Activated CD4-positive, alpha-beta T cell treated with anti-CD3 and anti-CD28 coated beads for 36 hours (primary cell): ENCODE measurements at regions not wholly inside any gene's neighbourhood (a gene's known extent, or its start where the extent isn't known, plus 50 kb on each side); places are given as distances from the start of the nearest gene placed in this dataset.

Experiments
- ATAC-seq: fragments of 200-7000 bp; cut with Tn5 transposase; one replicate; pipeline ENCODE4 v1.10.0; 2021; ENCODE audit warnings: mild to moderate bottlenecking, moderate library complexity
- CTCF ChIA-PET: fragments of 350-600 bp; sonication (Branson Sonifier 250); formaldehyde crosslinking; loops from one replicate; lab custom pipeline; 2021; ENCODE audit warnings: antibody characterized with exemption; lab: Charles Lee
- POLR2A ChIA-PET: fragments of 350-600 bp; sonication (Branson Sonifier 250); formaldehyde crosslinking; loops from one replicate; lab custom pipeline; 2021; ENCODE audit warnings: antibody characterized with exemption, inconsistent platforms; lab: Charles Lee
- DNase-seq: peaks from one replicate; pipeline ENCODE4 v3.0.0-alpha.2; 2020
- H3K27ac Mint-ChIP-seq: one replicate; pipeline ENCODE4 v1.8.0; 2021; ENCODE audit warnings: mixed read lengths
- H3K27me3 Mint-ChIP-seq: one replicate; pipeline ENCODE4 v1.8.0; 2021; ENCODE audit warnings: mixed read lengths
- H3K36me3 Mint-ChIP-seq: one replicate; pipeline ENCODE4 v1.8.0; 2021; ENCODE audit warnings: low read depth, mixed read lengths
- H3K4me1 Mint-ChIP-seq: one replicate; pipeline ENCODE4 v1.8.0; 2021; ENCODE audit warnings: mixed read lengths
- H3K4me3 Mint-ChIP-seq: one replicate; pipeline ENCODE4 v1.8.0; 2021; ENCODE audit warnings: mild to moderate bottlenecking, moderate library complexity, mixed read lengths
- H3K9me3 Mint-ChIP-seq: one replicate; pipeline ENCODE4 v1.8.0; 2021; ENCODE audit warnings: low read depth, mixed read lengths
- intact Hi-C, 2 experiments: fragments of 100-400 bp; cut with DNase I in 1 of 2; cut with micrococcal nuclease in 1 of 2; formaldehyde crosslinking; loops; one replicate each; pipeline versions ENCODE4 v1.14.2 to v1.15.1; 2022 to 2024; cut with DNase I, micrococcal nuclease

- DNase-seq: no peak
Observed at GRCh38 chr5:173720286-173720952, 104.0 kb upstream of the BOD1 start.

GRCh38 chr5:173720953-173721600 lies 104.6 kb upstream of the BOD1 start:
- intact Hi-C loops: no loop called here
- CTCF ChIA-PET: interaction anchor here (1.1 kb wide), 1 partner anchor 12 kb away, joined by 3 read pairs; no protein-coding TSS in a partner anchor
- no peak overlapping the region for H3K4me3 Mint-ChIP-seq
- ATAC-seq: no peak
- H3K27me3 Mint-ChIP-seq: peaks cover 11% of the 10 kb centered on the region
- H3K9me3 Mint-ChIP-seq: peaks cover 9% of the 10 kb centered on the region
- DNase-seq: no peak
- H3K4me1 Mint-ChIP-seq: no peaks in the 10 kb centered on the region
- no peak overlapping the region for H3K27ac Mint-ChIP-seq
- H3K36me3 Mint-ChIP-seq: no peaks in the 10 kb centered on the region
- POLR2A ChIA-PET: no interaction called here

More at GRCh38 chr5:173720286-173720952, 104.0 kb upstream of the BOD1 start:
- no peak overlapping the region for H3K27ac Mint-ChIP-seq
- H3K9me3 Mint-ChIP-seq: peaks cover 2% of the 10 kb centered on the region
- H3K4me1 Mint-ChIP-seq: no peaks in the 10 kb centered on the region
- no peak for ATAC-seq
- peaks cover 9% of the 10 kb centered on the region for H3K27me3 Mint-ChIP-seq
- POLR2A ChIA-PET: no interaction called here
- no peak overlapping the region for H3K4me3 Mint-ChIP-seq
- no peaks in the 10 kb centered on the region for H3K36me3 Mint-ChIP-seq
- CTCF ChIA-PET: no interaction called here
- intact Hi-C loops: no loop called here

- H3K9me3 Mint-ChIP-seq: peaks cover 9% of the 10 kb centered on the region
- CTCF ChIA-PET: interaction anchor here (1.1 kb wide), 1 partner anchor 12 kb away, joined by 3 read pairs; no protein-coding TSS in a partner anchor
- intact Hi-C loops: no loop called here
- no peaks in the 10 kb centered on the region for H3K4me1 Mint-ChIP-seq
- H3K4me3 Mint-ChIP-seq: no peak overlapping the region
- DNase-seq (no peak), ATAC-seq (no peak)
- H3K27ac Mint-ChIP-seq: no peak overlapping the region
- POLR2A ChIA-PET: interaction anchor here (0.7 kb wide), 1 partner anchor 31 kb away, joined by 7 read pairs; no protein-coding TSS in a partner anchor
- peaks cover 8% of the 10 kb centered on the region for H3K27me3 Mint-ChIP-seq
- no peaks in the 10 kb centered on the region for H3K36me3 Mint-ChIP-seq
Observed at GRCh38 chr5:173721601-173722232, 105.3 kb upstream of the BOD1 start.

GRCh38 chr5:173726846-173727557 lies 110.6 kb upstream of the BOD1 start:
- H3K4me3 Mint-ChIP-seq: no peak overlapping the region
- CTCF ChIA-PET: interaction anchor here (0.5 kb wide), 1 partner anchor 82 kb away, joined by 4 read pairs; no protein-coding TSS in a partner anchor
- POLR2A ChIA-PET: no interaction called here
- intact Hi-C loops: no loop called here
- peaks cover 6% of the 10 kb centered on the region for H3K27me3 Mint-ChIP-seq
- H3K36me3 Mint-ChIP-seq: no peaks in the 10 kb centered on the region
- H3K27ac Mint-ChIP-seq: no peak overlapping the region
- no peaks in the 10 kb centered on the region for H3K4me1 Mint-ChIP-seq
- ATAC-seq (no peak), DNase-seq (no peak)
- peaks cover 9% of the 10 kb centered on the region for H3K9me3 Mint-ChIP-seq

- no peaks in the 10 kb centered on the region for H3K4me1 Mint-ChIP-seq
- H3K36me3 Mint-ChIP-seq: no peaks in the 10 kb centered on the region
- H3K9me3 Mint-ChIP-seq: peaks cover 9% of the 10 kb centered on the region
- peaks cover 2% of the 10 kb centered on the region for H3K27me3 Mint-ChIP-seq
- intact Hi-C loops: no loop called here
- POLR2A ChIA-PET: no interaction called here
- CTCF ChIA-PET: no interaction called here
- DNase-seq: no peak
- H3K4me3 Mint-ChIP-seq: no peak overlapping the region
- H3K27ac Mint-ChIP-seq: no peak overlapping the region
- ATAC-seq: no peak
Observed at GRCh38 chr5:173727839-173728778, 111.7 kb upstream of the BOD1 start.

- Mint-ChIP-seq H3K27ac (no peak overlapping the region), H3K9me3 (peaks cover 9% of the 10 kb centered on the region), H3K4me1 (no peaks in the 10 kb centered on the region), H3K4me3 (no peak overlapping the region), H3K27me3 (peaks cover 2% of the 10 kb centered on the region), H3K36me3 (no peaks in the 10 kb centered on the region)
- intact Hi-C loops: no loop called here
- DNase-seq (no peak), ATAC-seq (no peak)
- ChIA-PET CTCF (no interaction called here), POLR2A (no interaction called here)
Observed at GRCh38 chr5:173729079-173729765, 112.8 kb upstream of the BOD1 start.

- intact Hi-C loops: no loop called here
- H3K36me3 Mint-ChIP-seq: no peaks in the 10 kb centered on the region
- no peak overlapping the region for H3K27ac Mint-ChIP-seq
- DNase-seq (no peak), ATAC-seq (no peak)
- ChIA-PET POLR2A (no interaction called here), CTCF (no interaction called here)
- no peaks in the 10 kb centered on the region for H3K4me1 Mint-ChIP-seq
- no peak overlapping the region for H3K4me3 Mint-ChIP-seq
- H3K27me3 Mint-ChIP-seq: no peaks in the 10 kb centered on the region
- H3K9me3 Mint-ChIP-seq: peaks cover 3% of the 10 kb centered on the region
Observed at GRCh38 chr5:173730632-173731298, 114.3 kb upstream of the BOD1 start.

- DNase-seq (no peak), ATAC-seq (no peak)
- Mint-ChIP-seq H3K9me3 (no peaks in the 10 kb centered on the region), H3K4me1 (no peaks in the 10 kb centered on the region), H3K27ac (no peak overlapping the region), H3K4me3 (no peak overlapping the region), H3K36me3 (no peaks in the 10 kb centered on the region), H3K27me3 (no peaks in the 10 kb centered on the region)
- CTCF ChIA-PET: interaction anchor here (0.8 to 1.4 kb wide), 3 partner anchors 11 to 80 kb away, joined by 3 read pairs; no protein-coding TSS in a partner anchor
- POLR2A ChIA-PET: interaction anchor here (0.6 kb wide), 1 partner anchor 33 kb away, joined by 3 read pairs; no protein-coding TSS in a partner anchor
- intact Hi-C loops: no loop called here
Observed at GRCh38 chr5:173733021-173733420, 116.6 kb upstream of the BOD1 start.

GRCh38 chr5:173733425-173733824 lies 117.0 kb upstream of the BOD1 start:
- ATAC-seq (no peak), DNase-seq (no peak)
- Mint-ChIP-seq H3K4me3 (no peak overlapping the region), H3K27ac (no peak overlapping the region), H3K27me3 (no peaks in the 10 kb centered on the region), H3K36me3 (no peaks in the 10 kb centered on the region), H3K4me1 (no peaks in the 10 kb centered on the region), H3K9me3 (no peaks in the 10 kb centered on the region)
- ChIA-PET POLR2A (interaction anchor here (0.6 kb wide), 1 partner anchor 33 kb away, joined by 3 read pairs; no protein-coding TSS in a partner anchor), CTCF (interaction anchor here (0.7 to 1.4 kb wide), 4 partner anchors 12 to 237 kb away, joined by 3 read pairs; no protein-coding TSS in a partner anchor)
- intact Hi-C loops: no loop called here
